GM18873 (cell line): ENCODE measurements at regions not wholly inside any gene's neighbourhood (a gene's known extent, or its start where the extent isn't known, plus 50 kb on each side); places are given as distances from the start of the nearest gene placed in this dataset.
"Not testable (repeated sequence)": the region's sequence is repeated elsewhere in the genome, so short reads cannot be mapped to it uniquely, and the experiment has no call there.

Experiments
- ATAC-seq: cut with Tn5 transposase; IDR thresholded peaks from one replicate; pipeline ENCODE4 v1.9.1; 2021; ENCODE audit warnings: mild to moderate bottlenecking, moderate library complexity, moderate number of reproducible peaks; ENCODE audit not compliant: unreplicated experiment, low FRiP score

GRCh38 chr1:234790333-234790732, 180.4 kb upstream of the IRF2BP2 start:
- not testable (repeated sequence) for ATAC-seq

- not testable (repeated sequence) for ATAC-seq
These were observed 177.1 kb upstream of the IRF2BP2 start for GRCh38 chr1:234787011-234787584.

- not testable (repeated sequence) for ATAC-seq
These were observed 175.9 kb upstream of the IRF2BP2 start for GRCh38 chr1:234785922-234786321.

GRCh38 chr1:234785471-234785919, 175.5 kb upstream of the IRF2BP2 start:
- not testable (repeated sequence) for ATAC-seq

- not testable (repeated sequence) for ATAC-seq
These were observed 174.1 kb upstream of the IRF2BP2 start for GRCh38 chr1:234784108-234784507.

GRCh38 chr1:234782791-234783190, 172.8 kb upstream of the IRF2BP2 start:
- ATAC-seq: no peak

GRCh38 chr1:234782105-234782751, 172.2 kb upstream of the IRF2BP2 start:
- no peak for ATAC-seq

GRCh38 chr1:234781241-234782065, 171.5 kb upstream of the IRF2BP2 start:
- no peak for ATAC-seq

GRCh38 chr1:234780531-234781162, 170.7 kb upstream of the IRF2BP2 start:
- ATAC-seq: no peak

GRCh38 chr1:234780112-234780511, 170.1 kb upstream of the IRF2BP2 start:
- ATAC-seq: no peak

GRCh38 chr1:234779600-234779999, 169.6 kb upstream of the IRF2BP2 start:
- ATAC-seq: not testable (repeated sequence)

GRCh38 chr1:234779160-234779538, 169.2 kb upstream of the IRF2BP2 start:
- ATAC-seq: no peak

GRCh38 chr1:234778221-234779159, 168.5 kb upstream of the IRF2BP2 start:
- no peak for ATAC-seq

- ATAC-seq: no peak
These were observed 167.9 kb upstream of the IRF2BP2 start for GRCh38 chr1:234777856-234778220.

- ATAC-seq: no peak
These were observed 167.2 kb upstream of the IRF2BP2 start for GRCh38 chr1:234776876-234777855.

- ATAC-seq: no peak
These were observed 166.4 kb upstream of the IRF2BP2 start for GRCh38 chr1:234776256-234776875.

- ATAC-seq: no peak
These were observed 165.7 kb upstream of the IRF2BP2 start for GRCh38 chr1:234775477-234776246.

- ATAC-seq: no peak
These were observed 165.0 kb upstream of the IRF2BP2 start for GRCh38 chr1:234774971-234775370.
